IMR-90 (cell line): ENCODE measurements at regions not wholly inside any gene's neighbourhood (a gene's known extent, or its start where the extent isn't known, plus 50 kb on each side); places are given as distances from the start of the nearest gene placed in this dataset.

Source experiments
- BHLHE40 ChIP-seq: fragments of 150-350 bp; IDR thresholded peaks from 2 replicates; pipeline ENCODE4 v1.6.1; 2016; ENCODE audit warnings: mild to moderate bottlenecking, low read depth, low read length
- CEBPB ChIP-seq: IDR thresholded peaks from 2 replicates; pipeline ENCODE4 v1.6.1; 2012; ENCODE audit warnings: low read depth, low read length, improper control_type of control experiment
- FOS ChIP-seq: fragments of 150-350 bp; IDR thresholded peaks from 2 replicates; pipeline ENCODE4 v1.6.1; 2016; ENCODE audit warnings: low read depth, low read length
- MAFK ChIP-seq: IDR thresholded peaks from 2 replicates; pipeline ENCODE4 v1.6.1; 2012; ENCODE audit warnings: low read depth, low read length, improper control_type of control experiment
- MXI1 ChIP-seq: IDR thresholded peaks from 2 replicates; pipeline ENCODE4 v1.6.1; 2012; ENCODE audit warnings: low read depth, mild to moderate bottlenecking, low read length, moderate library complexity, borderline replicate concordance
- POLR2A ChIP-seq: IDR thresholded peaks from 2 replicates; pipeline ENCODE4 v1.6.1; 2012; ENCODE audit warnings: mild to moderate bottlenecking, low read depth, low read length
- RCOR1 ChIP-seq: IDR thresholded peaks from 2 replicates; pipeline ENCODE4 v1.6.1; 2012; ENCODE audit warnings: mild to moderate bottlenecking, low read length, improper control_type of control experiment; ENCODE audit not compliant: insufficient replicate concordance
- RFX5 ChIP-seq: IDR thresholded peaks from 2 replicates; pipeline ENCODE4 v1.8.0; 2012; ENCODE audit warnings: low read depth, mild to moderate bottlenecking, low read length, moderate library complexity
- SMC3 ChIP-seq: fragments of 150-350 bp; IDR thresholded peaks from 2 replicates; pipeline ENCODE4 v1.6.1; 2016; ENCODE audit warnings: low read depth, mild to moderate bottlenecking, antibody characterized with exemption, low read length, moderate library complexity
- TF ChIP-seq, protein P1 (sequence below): conservative IDR thresholded peaks from 2 replicates; pipeline ENCODE4 v1.5.1; 2012; ENCODE audit warnings: mild to moderate bottlenecking, low read depth, low read length, improper control_type of control experiment

DNA sequence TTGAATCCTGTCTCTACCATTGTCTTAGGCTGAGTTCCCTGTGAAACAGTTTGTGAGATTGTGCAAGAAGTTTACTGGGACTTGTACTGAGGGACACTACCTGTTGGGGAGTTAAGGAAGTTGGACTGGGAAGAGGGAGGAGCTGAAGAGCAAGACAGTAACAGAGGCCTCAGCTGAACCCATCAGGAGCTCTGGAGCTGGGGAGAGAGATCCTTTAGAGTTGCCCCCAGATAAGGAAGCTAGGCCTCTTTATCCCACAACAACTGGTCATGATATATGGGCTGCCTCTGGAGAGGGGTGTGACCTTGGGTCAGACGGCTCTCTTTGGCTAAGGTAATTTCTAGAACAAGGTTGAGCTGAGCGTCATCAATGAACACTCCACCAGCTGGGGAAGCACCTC, 137.8 kb upstream of the SLC4A4 start:
- TF ChIP-seq, protein P1, sequence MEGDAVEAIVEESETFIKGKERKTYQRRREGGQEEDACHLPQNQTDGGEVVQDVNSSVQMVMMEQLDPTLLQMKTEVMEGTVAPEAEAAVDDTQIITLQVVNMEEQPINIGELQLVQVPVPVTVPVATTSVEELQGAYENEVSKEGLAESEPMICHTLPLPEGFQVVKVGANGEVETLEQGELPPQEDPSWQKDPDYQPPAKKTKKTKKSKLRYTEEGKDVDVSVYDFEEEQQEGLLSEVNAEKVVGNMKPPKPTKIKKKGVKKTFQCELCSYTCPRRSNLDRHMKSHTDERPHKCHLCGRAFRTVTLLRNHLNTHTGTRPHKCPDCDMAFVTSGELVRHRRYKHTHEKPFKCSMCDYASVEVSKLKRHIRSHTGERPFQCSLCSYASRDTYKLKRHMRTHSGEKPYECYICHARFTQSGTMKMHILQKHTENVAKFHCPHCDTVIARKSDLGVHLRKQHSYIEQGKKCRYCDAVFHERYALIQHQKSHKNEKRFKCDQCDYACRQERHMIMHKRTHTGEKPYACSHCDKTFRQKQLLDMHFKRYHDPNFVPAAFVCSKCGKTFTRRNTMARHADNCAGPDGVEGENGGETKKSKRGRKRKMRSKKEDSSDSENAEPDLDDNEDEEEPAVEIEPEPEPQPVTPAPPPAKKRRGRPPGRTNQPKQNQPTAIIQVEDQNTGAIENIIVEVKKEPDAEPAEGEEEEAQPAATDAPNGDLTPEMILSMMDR: no peak
- TF ChIP-seq MXI1 (no peak), POLR2A (no peak), MAFK (no peak), BHLHE40 (no peak), RFX5 (no peak), RCOR1 (no peak), CEBPB (peak; percentile 40; the same call in 1 of the 2 replicates), FOS (no peak), SMC3 (no peak)
